ENCODE measurements at regions not wholly inside any gene's neighbourhood (a gene's known extent, or its start where the extent isn't known, plus 50 kb on each side); places are given as distances from the start of the nearest gene placed in this dataset.

- no peak for TF ChIP-seq CTCF (IDR thresholded peaks at IDR 0.05; ENCODE audit: low read depth, low read length)
- no peak for TF ChIP-seq EZH2phosphoT487 (IDR thresholded peaks at IDR 0.05; ENCODE audit: low read depth)
Measured at GRCh38 chr20:25848222-25848621, 151.6 kb upstream of the ZNF337 start.

Data from OCI-LY3 (cell line).